Astrocyte (in vitro differentiated cells and primary cell): ENCODE measurements at regions not wholly inside any gene's neighbourhood (a gene's known extent, or its start where the extent isn't known, plus 50 kb on each side); places are given as distances from the start of the nearest gene placed in this dataset.

Experiments used
- EZH2 ChIP-seq: IDR thresholded peaks from 2 replicates; pipeline ENCODE4 v1.6.1; 2012; ENCODE audit warnings: mild to moderate bottlenecking, low read length, inconsistent platforms; ENCODE audit not compliant: insufficient read depth
- TF ChIP-seq, protein P1 (sequence below): IDR thresholded peaks from 2 replicates; pipeline ENCODE4 v1.5.1; 2011; ENCODE audit warnings: low read depth, mild to moderate bottlenecking, inconsistent platforms, low read length, moderate library complexity; ENCODE audit not compliant: insufficient read depth

DNA sequence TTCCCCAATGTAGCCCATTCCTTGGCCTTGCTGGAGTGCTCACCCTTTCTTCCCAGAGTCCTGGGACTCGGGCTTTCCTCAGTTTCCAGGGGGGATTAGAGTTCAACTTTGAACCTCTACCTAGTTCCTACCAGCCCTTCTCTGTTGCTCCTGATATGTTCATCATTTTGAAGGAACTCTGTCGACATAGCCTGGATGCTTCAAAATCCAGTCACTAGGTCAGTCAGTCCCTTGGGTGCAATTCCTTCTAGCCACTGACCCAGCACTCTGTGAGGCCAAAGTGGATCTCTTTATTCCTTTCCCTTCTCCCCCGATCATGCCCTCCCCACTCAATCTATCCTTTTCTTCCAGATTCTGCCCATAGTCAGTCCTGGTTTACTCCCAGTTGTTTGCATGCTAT, 72.3 kb upstream of the TMCC3 start:
- TF ChIP-seq, protein P1, sequence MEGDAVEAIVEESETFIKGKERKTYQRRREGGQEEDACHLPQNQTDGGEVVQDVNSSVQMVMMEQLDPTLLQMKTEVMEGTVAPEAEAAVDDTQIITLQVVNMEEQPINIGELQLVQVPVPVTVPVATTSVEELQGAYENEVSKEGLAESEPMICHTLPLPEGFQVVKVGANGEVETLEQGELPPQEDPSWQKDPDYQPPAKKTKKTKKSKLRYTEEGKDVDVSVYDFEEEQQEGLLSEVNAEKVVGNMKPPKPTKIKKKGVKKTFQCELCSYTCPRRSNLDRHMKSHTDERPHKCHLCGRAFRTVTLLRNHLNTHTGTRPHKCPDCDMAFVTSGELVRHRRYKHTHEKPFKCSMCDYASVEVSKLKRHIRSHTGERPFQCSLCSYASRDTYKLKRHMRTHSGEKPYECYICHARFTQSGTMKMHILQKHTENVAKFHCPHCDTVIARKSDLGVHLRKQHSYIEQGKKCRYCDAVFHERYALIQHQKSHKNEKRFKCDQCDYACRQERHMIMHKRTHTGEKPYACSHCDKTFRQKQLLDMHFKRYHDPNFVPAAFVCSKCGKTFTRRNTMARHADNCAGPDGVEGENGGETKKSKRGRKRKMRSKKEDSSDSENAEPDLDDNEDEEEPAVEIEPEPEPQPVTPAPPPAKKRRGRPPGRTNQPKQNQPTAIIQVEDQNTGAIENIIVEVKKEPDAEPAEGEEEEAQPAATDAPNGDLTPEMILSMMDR, result no peak
- no peak for TF ChIP-seq EZH2
